MCF 10A (cell line): ENCODE measurements at regions not wholly inside any gene's neighbourhood (a gene's known extent, or its start where the extent isn't known, plus 50 kb on each side); places are given as distances from the start of the nearest gene placed in this dataset.

ENCODE experiments used
- BruUV-seq: library from RNA; stranded (reverse); fragments of 400-500 nt; replicated peaks from 2 replicates; lab custom pipeline; 2021; lab: Mats Ljungman, UMichigan
- CTCF ChIA-PET: fragments of 300-600 bp; sonication (Branson Sonifier 250); formaldehyde crosslinking; extraction: SDS; loops from one replicate; lab custom pipeline; 2021; ENCODE audit warnings: antibody characterized with exemption, inconsistent platforms; lab: Yijun Ruan, JAX
- POLR2A ChIA-PET: fragments of 300-600, 350-650 bp; sonication (Branson Sonifier 250); formaldehyde crosslinking; extraction: SDS; loops from one replicate; lab custom pipeline; 2020; ENCODE audit warnings: antibody characterized with exemption, inconsistent platforms; lab: Yijun Ruan, JAX
- DNase-seq: peaks from one replicate; pipeline ENCODE4 v3.0.0-alpha.2; 2018; ENCODE audit not compliant: unreplicated experiment
- H3K27ac Mint-ChIP-seq: one replicate; pipeline ENCODE4 v1.8.0; 2022; ENCODE audit warnings: mild to moderate bottlenecking, low read depth, mixed read lengths; ENCODE audit not compliant: unreplicated experiment
- H3K27me3 Mint-ChIP-seq: one replicate; pipeline ENCODE4 v1.8.0; 2022; ENCODE audit warnings: mixed read lengths; ENCODE audit not compliant: insufficient read depth, unreplicated experiment
- H3K36me3 Mint-ChIP-seq: one replicate; pipeline ENCODE4 v1.8.0; 2022; ENCODE audit warnings: mild to moderate bottlenecking, moderate library complexity, mixed read lengths; ENCODE audit not compliant: insufficient read depth, unreplicated experiment
- H3K4me1 Mint-ChIP-seq: one replicate; pipeline ENCODE4 v1.8.0; 2022; ENCODE audit warnings: mixed read lengths; ENCODE audit not compliant: insufficient read depth, unreplicated experiment
- H3K4me3 Mint-ChIP-seq: one replicate; pipeline ENCODE4 v1.8.0; 2022; ENCODE audit warnings: mild to moderate bottlenecking, moderate library complexity, mixed read lengths; ENCODE audit not compliant: unreplicated experiment
- H3K9me3 Mint-ChIP-seq: one replicate; pipeline ENCODE4 v1.8.0; 2022; ENCODE audit warnings: mixed read lengths; ENCODE audit not compliant: unreplicated experiment
- intact Hi-C: fragments of 100-400 bp; cut with micrococcal nuclease; formaldehyde crosslinking; loops from 2 replicates; pipeline ENCODE4 v1.14.1; 2022
- TF ChIP-seq, protein P1 (sequence below): fragments of 200-600 bp; IDR thresholded peaks from one replicate; pipeline ENCODE4 v1.8.0; 2022; ENCODE audit warnings: antibody characterized with exemption, mild to moderate bottlenecking; ENCODE audit not compliant: unreplicated experiment

DNA sequence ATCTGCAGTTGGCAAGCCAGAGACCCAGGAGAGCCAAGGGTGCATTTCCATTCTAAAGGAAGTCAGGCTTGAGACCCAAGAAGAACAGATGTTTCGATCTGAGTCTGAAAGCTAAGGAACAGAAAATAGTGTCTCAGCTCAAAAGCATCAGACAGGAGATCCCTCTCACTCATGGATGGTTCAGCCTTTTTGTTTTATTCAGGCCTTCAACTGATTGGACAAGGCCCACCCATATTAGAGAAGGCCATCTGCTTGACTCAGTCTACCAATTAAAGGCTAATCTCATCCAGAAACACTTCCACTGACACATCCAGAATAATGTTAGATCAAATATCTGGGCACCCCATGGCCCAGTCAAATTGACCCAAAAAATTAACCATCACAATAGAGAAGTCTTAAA is 255.0 kb downstream of the TXNL1 start:
- TF ChIP-seq, protein P1, sequence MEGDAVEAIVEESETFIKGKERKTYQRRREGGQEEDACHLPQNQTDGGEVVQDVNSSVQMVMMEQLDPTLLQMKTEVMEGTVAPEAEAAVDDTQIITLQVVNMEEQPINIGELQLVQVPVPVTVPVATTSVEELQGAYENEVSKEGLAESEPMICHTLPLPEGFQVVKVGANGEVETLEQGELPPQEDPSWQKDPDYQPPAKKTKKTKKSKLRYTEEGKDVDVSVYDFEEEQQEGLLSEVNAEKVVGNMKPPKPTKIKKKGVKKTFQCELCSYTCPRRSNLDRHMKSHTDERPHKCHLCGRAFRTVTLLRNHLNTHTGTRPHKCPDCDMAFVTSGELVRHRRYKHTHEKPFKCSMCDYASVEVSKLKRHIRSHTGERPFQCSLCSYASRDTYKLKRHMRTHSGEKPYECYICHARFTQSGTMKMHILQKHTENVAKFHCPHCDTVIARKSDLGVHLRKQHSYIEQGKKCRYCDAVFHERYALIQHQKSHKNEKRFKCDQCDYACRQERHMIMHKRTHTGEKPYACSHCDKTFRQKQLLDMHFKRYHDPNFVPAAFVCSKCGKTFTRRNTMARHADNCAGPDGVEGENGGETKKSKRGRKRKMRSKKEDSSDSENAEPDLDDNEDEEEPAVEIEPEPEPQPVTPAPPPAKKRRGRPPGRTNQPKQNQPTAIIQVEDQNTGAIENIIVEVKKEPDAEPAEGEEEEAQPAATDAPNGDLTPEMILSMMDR, result no peak
- Mint-ChIP-seq H3K4me3 (no peak overlapping the region), H3K27ac (no peak overlapping the region), H3K27me3 (no peaks in the 10 kb centered on the region), H3K36me3 (no peaks in the 10 kb centered on the region), H3K4me1 (peaks cover 4% of the 10 kb centered on the region), H3K9me3 (no peaks in the 10 kb centered on the region)
- DNase-seq, result no peak
- ChIA-PET POLR2A (interaction anchor here (1.5 kb wide), 1 partner anchor 9 kb away, joined by 4 read pairs; no protein-coding TSS in a partner anchor), CTCF (interaction anchor here (0.6 kb wide), 1 partner anchor 99 kb away, joined by 5 read pairs; no protein-coding TSS in a partner anchor)
- no TSS peak for BruUV-seq
- intact Hi-C loops, result no loop called here

DNA sequence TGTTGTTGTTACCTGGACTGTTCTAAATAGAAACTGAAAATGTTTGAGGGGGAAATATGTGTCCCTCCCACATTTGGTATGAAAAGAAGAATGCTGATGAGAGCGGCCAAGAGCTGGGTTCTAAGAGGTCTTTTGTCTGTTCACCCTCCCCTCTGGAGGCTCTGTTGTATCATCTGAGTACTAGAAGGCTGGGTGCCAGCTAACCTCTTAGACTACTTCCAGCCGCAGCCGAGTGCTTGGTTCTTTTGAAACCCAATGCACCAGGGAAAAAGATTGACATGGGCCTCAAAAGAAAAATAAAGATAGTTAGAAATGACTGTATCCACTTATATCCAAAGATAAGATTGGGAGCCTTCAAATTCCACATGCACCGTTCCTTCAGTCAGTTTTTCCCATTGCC is 255.9 kb downstream of the TXNL1 start:
- TF ChIP-seq, protein P1, result no peak
- ChIA-PET CTCF (interaction anchor here (0.7 to 1.1 kb wide), 2 partner anchors 17 to 967 kb away, joined by 3 read pairs; no protein-coding TSS in a partner anchor), POLR2A (interaction anchor here (1.5 kb wide), 1 partner anchor 10 kb away, joined by 4 read pairs; no protein-coding TSS in a partner anchor)
- H3K4me3 Mint-ChIP-seq, result no peak overlapping the region
- H3K36me3 Mint-ChIP-seq, result no peaks in the 10 kb centered on the region
- H3K27me3 Mint-ChIP-seq, result no peaks in the 10 kb centered on the region
- intact Hi-C loops, result no loop called here
- no peak for DNase-seq
- no peaks in the 10 kb centered on the region for H3K9me3 Mint-ChIP-seq
- no peak overlapping the region for H3K27ac Mint-ChIP-seq
- BruUV-seq, result no TSS peak
- H3K4me1 Mint-ChIP-seq, result peaks cover 4% of the 10 kb centered on the region

DNA sequence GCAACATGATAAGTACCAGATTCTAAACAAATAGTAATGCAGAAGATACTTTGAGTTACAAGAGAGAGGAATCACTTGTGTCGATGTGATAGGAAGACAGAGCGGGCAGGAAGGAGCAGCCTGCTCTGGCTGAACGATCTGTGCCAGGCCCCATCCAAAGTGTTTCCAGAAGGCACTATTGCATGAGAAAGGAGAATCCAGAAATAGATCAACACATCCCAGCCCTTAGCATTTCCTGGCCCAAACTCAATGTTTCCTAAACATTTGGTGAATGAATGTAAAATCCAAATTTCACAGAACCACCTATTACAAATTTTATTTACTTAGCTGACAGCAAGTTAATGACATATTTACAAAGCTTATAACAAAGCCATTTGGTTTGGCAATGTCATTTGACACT is 257.2 kb downstream of the TXNL1 start:
- no peaks in the 10 kb centered on the region for H3K9me3 Mint-ChIP-seq
- H3K27me3 Mint-ChIP-seq, result no peaks in the 10 kb centered on the region
- POLR2A ChIA-PET, result no interaction called here
- TF ChIP-seq, protein P1, result no peak
- intact Hi-C loops, result no loop called here
- H3K4me3 Mint-ChIP-seq, result no peak overlapping the region
- peaks cover 4% of the 10 kb centered on the region for H3K4me1 Mint-ChIP-seq
- no peak for DNase-seq
- H3K36me3 Mint-ChIP-seq, result no peaks in the 10 kb centered on the region
- no TSS peak for BruUV-seq
- H3K27ac Mint-ChIP-seq, result no peak overlapping the region
- CTCF ChIA-PET, result interaction anchor here (0.6 to 1.1 kb wide), 2 partner anchors 30 to 966 kb away, joined by 3 read pairs; no protein-coding TSS in a partner anchor

DNA sequence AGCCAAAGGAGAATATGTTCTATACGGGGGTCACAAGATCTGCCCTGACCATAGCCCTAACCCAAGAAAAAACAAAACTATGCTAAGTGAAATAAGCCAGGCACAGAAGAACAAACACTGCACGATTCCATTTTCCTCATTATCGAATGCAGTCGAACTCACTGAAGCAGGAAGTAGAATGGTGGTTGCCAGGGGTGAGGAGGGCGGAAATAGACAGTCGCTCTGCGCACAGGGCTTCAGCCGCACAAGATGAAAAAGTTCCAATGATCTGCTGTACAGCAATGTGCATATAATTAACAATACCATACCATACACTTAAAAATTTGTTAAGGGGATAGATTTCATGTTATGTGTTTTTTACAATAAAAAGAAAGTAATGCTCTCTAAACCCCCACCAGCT is 257.7 kb downstream of the TXNL1 start:
- ChIA-PET POLR2A (no interaction called here), CTCF (no interaction called here)
- intact Hi-C loops, result no loop called here
- H3K36me3 Mint-ChIP-seq, result no peaks in the 10 kb centered on the region
- no TSS peak for BruUV-seq
- no peaks in the 10 kb centered on the region for H3K9me3 Mint-ChIP-seq
- TF ChIP-seq, protein P1, result no peak
- H3K4me3 Mint-ChIP-seq, result no peak overlapping the region
- no peaks in the 10 kb centered on the region for H3K27me3 Mint-ChIP-seq
- peaks cover 4% of the 10 kb centered on the region for H3K4me1 Mint-ChIP-seq
- no peak for DNase-seq
- H3K27ac Mint-ChIP-seq, result no peak overlapping the region
